Posterior cingulate gyrus (tissue), 11 donors: ENCODE measurements at regions not wholly inside any gene's neighbourhood (a gene's known extent, or its start where the extent isn't known, plus 50 kb on each side); places are given as distances from the start of the nearest gene placed in this dataset.
"Not testable (repeated sequence)": the region's sequence is repeated elsewhere in the genome, so short reads cannot be mapped to it uniquely, and the experiment has no call there.

Experiments
- DNase-seq, 10 donors: peaks; one replicate each; pipeline versions ENCODE4 v3.0.0 to v3.0.0-alpha.2; 2020 to 2021; ENCODE audit warnings: mixed read lengths in 3 of 10
- intact Hi-C: fragments of 100-400 bp; cut with DNase I; formaldehyde crosslinking; loops from one replicate; pipeline ENCODE4 v1.15.1; 2023

DNA sequence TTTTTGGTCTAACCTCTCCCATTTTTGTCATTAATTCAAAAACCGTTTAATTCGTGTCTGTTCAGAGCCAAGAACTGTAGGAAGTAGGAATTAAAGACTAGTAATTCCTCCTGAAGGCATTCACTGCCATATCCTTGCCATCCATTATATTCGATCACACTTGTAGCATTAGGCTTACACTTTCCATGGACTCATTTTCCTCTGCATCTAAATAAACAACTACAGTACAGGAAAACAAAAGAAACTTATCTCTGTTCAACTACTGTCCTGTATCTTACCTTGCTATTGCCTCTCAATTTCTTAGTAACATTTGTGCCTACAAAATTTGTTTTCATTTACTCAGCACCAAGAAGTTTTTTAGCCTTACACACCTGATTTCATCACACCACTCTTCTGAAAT, 111.6 kb upstream of the SEMA3C start:
- intact Hi-C loops, result no loop called here
- no peak for DNase-seq

GRCh38 chr7:81029511-81029910, 110.7 kb upstream of the SEMA3C start:
- DNase-seq, result no peak
- intact Hi-C loops, result no loop called here

DNA sequence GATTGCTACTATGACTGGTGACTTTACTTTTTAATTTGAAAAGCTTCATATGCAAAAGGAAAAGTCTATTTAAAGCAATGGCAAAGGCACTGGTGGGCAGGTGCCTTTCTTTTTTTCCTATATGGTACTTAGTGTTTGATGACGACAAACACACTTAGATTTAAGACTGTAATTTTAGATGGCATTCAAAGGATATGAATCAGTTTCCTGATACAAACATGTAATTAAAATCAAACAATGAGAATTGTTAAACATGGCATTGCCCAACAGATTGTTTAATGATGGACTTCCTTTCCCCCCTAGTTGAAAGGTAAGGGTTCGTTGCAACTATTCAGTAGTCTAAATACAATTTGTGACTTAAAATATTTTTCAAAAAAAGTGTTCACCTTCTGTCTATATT, 106.5 kb upstream of the SEMA3C start:
- DNase-seq, result no peak
- intact Hi-C loops, result no loop called here

- DNase-seq, result no peak
- intact Hi-C loops, result no loop called here
These were observed 96.1 kb upstream of the SEMA3C start for GRCh38 chr7:81014908-81015307.

GRCh38 chr7:81014266-81014665, 95.4 kb upstream of the SEMA3C start:
- intact Hi-C loops, result no loop called here
- DNase-seq, result no peak

DNA sequence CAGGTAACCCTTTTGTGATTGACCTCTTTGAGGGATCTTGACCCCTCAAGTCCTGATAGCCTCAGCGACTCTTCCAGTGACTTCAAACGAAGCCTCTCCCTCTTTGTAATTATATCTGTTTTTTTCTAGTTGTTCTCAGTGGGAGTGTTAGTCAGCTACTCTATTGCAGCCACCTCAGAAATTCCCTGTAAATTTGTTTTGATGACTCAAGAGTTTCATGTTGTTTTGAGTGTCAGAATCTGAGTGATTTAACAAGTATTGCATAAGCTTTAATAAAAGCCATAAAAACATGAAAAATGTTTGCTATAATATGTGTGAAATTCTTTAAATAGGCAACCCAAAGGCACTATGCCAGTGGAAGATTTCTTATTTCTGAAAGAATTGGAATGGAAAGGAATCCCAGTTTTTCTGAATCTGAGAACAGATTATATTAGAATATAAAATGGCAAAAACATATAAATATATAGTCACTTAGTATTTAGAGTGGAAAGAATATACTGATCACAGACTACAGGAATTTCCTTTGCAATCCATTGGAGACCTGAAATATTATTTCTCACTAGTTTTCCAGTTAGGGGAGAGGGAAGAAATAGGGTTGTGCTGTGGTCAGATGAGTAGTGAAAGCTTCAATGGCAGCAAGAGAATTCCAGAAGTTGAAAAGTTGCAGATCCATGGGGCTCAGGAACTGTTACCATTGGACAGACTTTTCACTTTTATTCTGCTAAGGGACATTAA, 94.4 kb upstream of the SEMA3C start:
- no peak for DNase-seq
- intact Hi-C loops, result no loop called here

DNA sequence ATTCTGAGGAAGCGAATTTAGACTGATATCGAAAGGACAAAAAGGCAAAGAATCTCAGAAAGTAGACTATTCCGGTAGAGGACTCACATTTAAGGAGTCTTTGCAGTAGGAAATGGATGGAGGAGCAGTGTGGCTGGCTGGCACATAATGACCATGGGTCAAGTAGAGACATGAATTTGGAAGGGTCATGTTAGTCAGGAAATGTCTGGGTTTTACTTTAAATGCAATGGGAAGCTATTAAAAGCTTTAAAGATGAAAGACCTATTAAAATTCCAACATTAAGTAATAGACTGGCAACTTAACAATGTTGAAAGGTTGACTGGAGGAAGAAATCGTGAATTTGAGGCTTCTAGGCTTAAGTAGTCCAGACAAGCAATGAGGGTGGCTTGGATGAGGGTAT, 90.0 kb upstream of the SEMA3C start:
- intact Hi-C loops, result no loop called here
- DNase-seq, result no peak

GRCh38 chr7:81007051-81007450, 88.2 kb upstream of the SEMA3C start:
- DNase-seq, result no peak
- intact Hi-C loops, result no loop called here

DNA sequence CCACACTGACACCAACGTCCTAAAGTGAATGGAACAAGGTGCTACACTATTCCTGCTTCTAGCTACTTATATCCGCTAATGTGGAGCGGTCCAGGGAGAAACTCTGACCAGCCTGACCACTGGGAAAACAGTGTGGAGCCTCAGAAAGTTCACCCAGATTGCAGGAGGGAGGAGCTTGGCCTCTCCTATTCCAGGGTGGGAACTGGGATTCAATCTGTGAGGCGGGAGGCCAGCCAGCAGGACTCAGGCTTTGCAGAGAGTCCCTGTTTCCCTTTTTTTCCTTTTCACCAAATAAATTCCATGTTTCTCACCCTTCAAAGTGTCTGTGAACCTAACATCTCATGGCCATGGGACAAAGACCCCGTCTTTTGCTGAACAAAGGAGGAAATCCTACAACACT, 86.4 kb upstream of the SEMA3C start:
- intact Hi-C loops, result no loop called here
- peak in 1 of 10 donors; percentile 33 for DNase-seq

DNA sequence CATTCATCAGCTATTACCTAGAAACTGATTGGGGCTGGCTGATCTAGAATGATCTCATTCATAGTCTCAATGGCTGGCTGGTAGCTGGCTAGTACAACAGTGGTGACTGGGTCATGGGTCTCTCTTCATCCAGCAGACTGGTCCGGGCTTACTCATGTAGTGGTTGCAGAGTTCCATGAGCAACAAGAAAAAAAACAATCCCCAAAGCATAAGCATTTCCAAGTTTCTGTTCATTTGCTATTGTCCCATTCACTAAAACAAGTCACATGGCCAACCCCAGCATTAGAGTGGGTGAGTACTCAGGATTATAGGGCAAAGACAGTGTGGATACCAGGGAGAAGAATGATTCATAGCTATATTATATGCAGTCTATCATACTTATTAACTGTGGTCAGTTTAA, 85.2 kb upstream of the SEMA3C start:
- DNase-seq, result no peak
- intact Hi-C loops, result no loop called here

DNA sequence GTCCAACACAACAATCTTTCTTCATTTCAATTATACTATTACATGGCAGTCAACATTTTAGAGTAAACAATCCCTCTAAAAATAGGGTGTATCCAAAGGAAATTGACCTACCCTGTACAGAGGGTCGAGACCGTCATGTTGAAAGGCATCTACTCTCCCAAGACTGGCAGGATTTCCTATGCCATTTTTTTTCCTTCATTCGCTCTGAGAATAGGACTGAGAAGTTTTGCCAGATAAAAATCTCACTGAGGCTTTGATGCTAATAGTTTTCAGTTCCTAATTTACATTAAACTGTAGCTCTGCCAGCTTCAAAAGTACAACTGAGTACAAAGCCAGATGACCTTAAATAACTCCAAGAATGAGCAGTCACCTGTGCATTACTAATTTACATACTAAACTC, 84.5 kb upstream of the SEMA3C start:
- intact Hi-C loops, result no loop called here
- no peak for DNase-seq

- intact Hi-C loops, result no loop called here
- no peak for DNase-seq
These were observed 83.6 kb upstream of the SEMA3C start for GRCh38 chr7:81002421-81002820.

GRCh38 chr7:80999771-81000170, 80.9 kb upstream of the SEMA3C start:
- DNase-seq, result no peak
- intact Hi-C loops, result no loop called here

DNA sequence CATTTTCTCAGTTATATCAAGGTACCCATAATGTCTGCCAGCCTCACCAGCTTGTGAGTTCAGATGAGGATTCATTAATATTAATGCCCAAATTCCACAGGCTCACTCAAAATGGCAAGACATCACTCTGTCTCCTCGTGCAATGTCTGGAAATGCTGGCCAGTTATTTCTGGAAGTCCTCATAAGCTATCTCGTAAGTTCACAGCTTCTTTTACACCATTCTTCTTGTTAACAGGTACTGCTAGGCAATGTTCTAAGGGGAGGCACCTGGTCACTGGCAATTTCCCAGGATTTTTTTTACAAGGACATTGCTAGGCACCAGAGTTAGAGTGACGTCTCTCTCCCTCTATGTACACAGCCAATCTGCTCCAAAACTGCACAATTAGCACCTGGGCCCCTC, 80.2 kb upstream of the SEMA3C start:
- intact Hi-C loops, result no loop called here
- no peak for DNase-seq

- DNase-seq, result no peak
- intact Hi-C loops, result no loop called here
These were observed 79.0 kb upstream of the SEMA3C start for GRCh38 chr7:80997841-80998240.

DNA sequence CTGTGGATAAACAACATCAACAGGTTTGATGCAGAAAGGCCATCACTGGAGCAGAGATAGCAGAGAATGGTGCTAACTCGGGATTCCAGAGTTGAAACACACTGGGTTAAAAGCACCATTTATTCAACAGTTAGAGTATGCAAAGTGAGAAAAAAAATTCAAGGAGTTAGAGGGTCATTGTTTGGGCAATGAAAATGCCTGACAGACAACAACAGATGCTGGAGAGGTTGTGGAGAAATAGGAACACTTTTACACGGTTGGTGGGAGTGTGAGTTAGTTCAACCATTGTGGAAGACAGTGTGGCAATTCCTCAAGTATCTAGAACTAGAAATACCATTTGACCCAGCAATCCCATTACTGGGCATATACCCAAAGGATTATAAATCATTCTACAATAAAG, 77.4 kb upstream of the SEMA3C start:
- intact Hi-C loops, DNase-seq: not testable (repeated sequence)

- DNase-seq, result peak in 1 of 10 donors; percentile 49
- intact Hi-C loops, result no loop called here
These were observed 72.8 kb upstream of the SEMA3C start for GRCh38 chr7:80991654-80992053.

DNA sequence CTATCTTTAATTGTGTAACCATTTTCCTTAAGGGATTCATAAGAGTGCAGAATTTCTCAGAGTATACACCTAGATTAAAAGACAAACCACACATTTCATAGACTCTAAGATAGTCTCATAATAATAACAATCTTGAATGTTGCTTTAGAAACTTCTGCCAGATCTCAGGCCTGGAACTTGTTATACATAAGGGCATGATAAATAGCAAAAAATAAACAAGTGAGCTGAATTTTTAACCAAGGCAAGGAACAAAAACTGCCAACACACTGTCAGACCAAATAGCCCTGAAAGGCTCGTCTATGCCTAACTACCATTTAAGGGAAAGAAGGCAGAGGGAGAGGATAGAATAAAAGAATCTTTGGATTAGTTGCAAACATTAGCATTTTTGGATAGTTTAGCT, 65.8 kb upstream of the SEMA3C start:
- intact Hi-C loops, result no loop called here
- no peak for DNase-seq

- intact Hi-C loops, result no loop called here
- peak in 1 of 10 donors; percentile 54 for DNase-seq
These were observed 62.6 kb upstream of the SEMA3C start for GRCh38 chr7:80981405-80981804.

- intact Hi-C loops, result no loop called here
- DNase-seq, result no peak
These were observed 58.9 kb upstream of the SEMA3C start for GRCh38 chr7:80977751-80978150.

GRCh38 chr7:80974396-80975358, 55.8 kb upstream of the SEMA3C start:
- DNase-seq, result peak in 2 of 10 donors; percentile 65 to 82
- intact Hi-C loops, result no loop called here

GRCh38 chr7:80971225-80971624, 52.4 kb upstream of the SEMA3C start:
- intact Hi-C loops, result no loop called here

More at GRCh38 chr7:80971225-80971624, 52.4 kb upstream of the SEMA3C start:
- no peak for DNase-seq
